ENCODE measurements at regions not wholly inside any gene's neighbourhood (a gene's known extent, or its start where the extent isn't known, plus 50 kb on each side); places are given as distances from the start of the nearest gene placed in this dataset.

DNA sequence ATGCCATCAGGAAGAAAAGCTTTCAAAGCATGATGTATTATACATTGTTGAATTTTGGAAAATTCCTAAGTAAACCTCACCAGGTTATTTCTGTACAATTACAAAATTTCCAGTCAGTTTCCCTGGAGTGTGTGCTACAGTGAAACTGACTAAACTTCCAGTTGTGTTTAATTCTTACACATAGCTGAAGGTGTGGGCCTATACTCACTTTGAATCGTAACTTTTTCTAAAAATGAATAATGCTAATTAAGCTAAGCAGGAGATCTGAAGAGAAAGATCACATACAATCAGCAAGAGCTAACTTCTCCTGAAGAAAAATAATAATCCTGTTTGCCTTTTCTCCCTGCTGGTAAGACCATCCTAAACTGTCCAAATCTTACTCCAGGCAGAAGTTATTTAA is 537.2 kb upstream of the PBX1 start:
- POLR2A ChIA-PET = no interaction called here
- TF ChIP-seq, protein P1, sequence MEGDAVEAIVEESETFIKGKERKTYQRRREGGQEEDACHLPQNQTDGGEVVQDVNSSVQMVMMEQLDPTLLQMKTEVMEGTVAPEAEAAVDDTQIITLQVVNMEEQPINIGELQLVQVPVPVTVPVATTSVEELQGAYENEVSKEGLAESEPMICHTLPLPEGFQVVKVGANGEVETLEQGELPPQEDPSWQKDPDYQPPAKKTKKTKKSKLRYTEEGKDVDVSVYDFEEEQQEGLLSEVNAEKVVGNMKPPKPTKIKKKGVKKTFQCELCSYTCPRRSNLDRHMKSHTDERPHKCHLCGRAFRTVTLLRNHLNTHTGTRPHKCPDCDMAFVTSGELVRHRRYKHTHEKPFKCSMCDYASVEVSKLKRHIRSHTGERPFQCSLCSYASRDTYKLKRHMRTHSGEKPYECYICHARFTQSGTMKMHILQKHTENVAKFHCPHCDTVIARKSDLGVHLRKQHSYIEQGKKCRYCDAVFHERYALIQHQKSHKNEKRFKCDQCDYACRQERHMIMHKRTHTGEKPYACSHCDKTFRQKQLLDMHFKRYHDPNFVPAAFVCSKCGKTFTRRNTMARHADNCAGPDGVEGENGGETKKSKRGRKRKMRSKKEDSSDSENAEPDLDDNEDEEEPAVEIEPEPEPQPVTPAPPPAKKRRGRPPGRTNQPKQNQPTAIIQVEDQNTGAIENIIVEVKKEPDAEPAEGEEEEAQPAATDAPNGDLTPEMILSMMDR (IDR thresholded peaks at IDR 0.05; ENCODE audit: insufficient read depth in 1 of 2, low read depth in 1 of 2, low read length in 1 of 2, severe bottlenecking in 1 of 2, unreplicated experiment in 1 of 2) = no peak
- no peaks in the 10 kb centered on the region for H3K27me3 ChIP-seq (replicated peaks; ENCODE audit: control insufficient read depth, insufficient read depth, low read length)
- no peak overlapping the region for H3K4me3 ChIP-seq (ENCODE audit: low read depth, low read length)
- no peak for DNase-seq
- no TSS peak for BruUV-seq (replicated peaks)
- intact Hi-C loops (cut with micrococcal nuclease; ENCODE audit: unreplicated experiment) = no loop called here
- H3K4me3 Mint-ChIP-seq (ENCODE audit: unreplicated experiment) = no peak overlapping the region
- CTCF ChIA-PET = no interaction called here
- no peaks in the 10 kb centered on the region for H3K27me3 Mint-ChIP-seq (ENCODE audit: insufficient read depth, unreplicated experiment)
- no peaks in the 10 kb centered on the region for H3K36me3 ChIP-seq (ENCODE audit: control insufficient read depth, insufficient read depth, low read length)
- H3K27ac Mint-ChIP-seq (ENCODE audit: unreplicated experiment) = no peak overlapping the region
- H3K9me3 Mint-ChIP-seq (ENCODE audit: unreplicated experiment) = no peaks in the 10 kb centered on the region
- H3K4me1 ChIP-seq = no peaks in the 10 kb centered on the region
- no peaks in the 10 kb centered on the region for H3K9me3 ChIP-seq
- no peaks in the 10 kb centered on the region for H3K36me3 Mint-ChIP-seq (ENCODE audit: insufficient read depth, unreplicated experiment)
- no peaks in the 10 kb centered on the region for H3K4me1 Mint-ChIP-seq (ENCODE audit: low read depth, unreplicated experiment)

DNA sequence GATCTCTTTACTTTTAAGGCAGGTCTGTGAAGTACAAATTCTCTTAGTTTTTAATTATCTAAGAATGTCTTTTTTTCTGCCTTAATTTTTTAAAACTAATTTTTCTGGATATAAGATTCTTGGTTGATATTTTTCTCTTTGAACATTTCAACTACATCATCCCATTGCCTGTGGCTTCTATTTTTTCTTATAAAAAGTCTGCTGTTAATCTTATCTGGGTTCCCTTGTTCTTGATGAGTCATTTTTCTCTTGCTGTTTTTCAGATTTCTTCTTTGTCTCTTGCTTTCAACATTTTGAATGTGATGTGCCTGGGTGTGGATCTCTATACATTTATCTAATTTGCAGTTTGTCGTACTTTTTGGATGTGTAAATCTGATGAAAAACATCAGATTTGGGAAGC is 525.2 kb upstream of the PBX1 start:
- Mint-ChIP-seq H3K9me3 (ENCODE audit: unreplicated experiment) (peaks cover 15% of the 10 kb centered on the region), H3K36me3 (ENCODE audit: insufficient read depth, unreplicated experiment) (no peaks in the 10 kb centered on the region), H3K4me3 (ENCODE audit: unreplicated experiment) (no peak overlapping the region), H3K27ac (ENCODE audit: unreplicated experiment) (no peak overlapping the region), H3K4me1 (ENCODE audit: low read depth, unreplicated experiment) (no peaks in the 10 kb centered on the region), H3K27me3 (ENCODE audit: insufficient read depth, unreplicated experiment) (no peaks in the 10 kb centered on the region)
- DNase-seq = no peak
- Histone ChIP-seq H3K27me3 (replicated peaks; ENCODE audit: control insufficient read depth, insufficient read depth, low read length) (no peaks in the 10 kb centered on the region), H3K9me3 (peaks cover 4% of the 10 kb centered on the region; the same call in 1 of the 2 replicates), H3K36me3 (ENCODE audit: control insufficient read depth, insufficient read depth, low read length) (no peaks in the 10 kb centered on the region), H3K4me3 (ENCODE audit: low read depth, low read length) (no peak overlapping the region), H3K4me1 (no peaks in the 10 kb centered on the region)
- TF ChIP-seq, protein P1 (IDR thresholded peaks at IDR 0.05; ENCODE audit: insufficient read depth in 1 of 2, low read depth in 1 of 2, low read length in 1 of 2, severe bottlenecking in 1 of 2, unreplicated experiment in 1 of 2) = no peak
- POLR2A ChIA-PET = no interaction called here
- no TSS peak for BruUV-seq (replicated peaks)
- intact Hi-C loops (cut with micrococcal nuclease; ENCODE audit: unreplicated experiment) = no loop called here
- CTCF ChIA-PET = no interaction called here

DNA sequence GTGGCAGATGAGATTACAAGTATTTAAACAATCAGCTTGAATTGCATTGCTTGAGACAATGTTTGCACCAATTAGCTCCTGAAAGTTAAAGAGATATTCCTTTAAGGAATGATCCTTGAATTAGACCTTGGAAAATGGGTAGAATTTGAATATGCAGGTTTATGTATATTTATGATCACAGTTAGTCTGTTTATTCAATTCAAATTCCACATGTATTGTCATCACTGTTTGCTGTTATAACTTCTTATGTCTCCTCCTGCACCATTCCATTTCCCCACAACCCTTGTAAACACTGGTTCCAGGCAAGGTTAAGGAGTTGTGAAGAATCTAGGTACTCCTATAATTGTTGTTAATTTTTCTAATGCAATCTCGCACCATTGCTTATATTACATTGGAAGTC is 518.2 kb upstream of the PBX1 start:
- Mint-ChIP-seq H3K4me1 (ENCODE audit: low read depth, unreplicated experiment) (no peaks in the 10 kb centered on the region), H3K27ac (ENCODE audit: unreplicated experiment) (no peak overlapping the region), H3K27me3 (ENCODE audit: insufficient read depth, unreplicated experiment) (peaks cover 4% of the 10 kb centered on the region), H3K36me3 (ENCODE audit: insufficient read depth, unreplicated experiment) (no peaks in the 10 kb centered on the region), H3K4me3 (ENCODE audit: unreplicated experiment) (no peak overlapping the region), H3K9me3 (ENCODE audit: unreplicated experiment) (no peaks in the 10 kb centered on the region)
- CTCF ChIA-PET = no interaction called here
- no TSS peak for BruUV-seq (replicated peaks)
- no peaks in the 10 kb centered on the region for H3K9me3 ChIP-seq
- intact Hi-C loops (cut with micrococcal nuclease; ENCODE audit: unreplicated experiment) = no loop called here
- no peak for DNase-seq
- TF ChIP-seq, protein P1 (IDR thresholded peaks at IDR 0.05; ENCODE audit: insufficient read depth in 1 of 2, low read depth in 1 of 2, low read length in 1 of 2, severe bottlenecking in 1 of 2, unreplicated experiment in 1 of 2) = no peak
- H3K27me3 ChIP-seq (replicated peaks; ENCODE audit: control insufficient read depth, insufficient read depth, low read length) = no peaks in the 10 kb centered on the region
- H3K36me3 ChIP-seq (ENCODE audit: control insufficient read depth, insufficient read depth, low read length) = no peaks in the 10 kb centered on the region
- POLR2A ChIA-PET = no interaction called here
- no peaks in the 10 kb centered on the region for H3K4me1 ChIP-seq
- no peak overlapping the region for H3K4me3 ChIP-seq (ENCODE audit: low read depth, low read length)
